K562 (cell line): ENCODE measurements at regions not wholly inside any gene's neighbourhood (a gene's known extent, or its start where the extent isn't known, plus 50 kb on each side); places are given as distances from the start of the nearest gene placed in this dataset.

Experiments
- ATAC-seq: fragments of 200-7000 bp; cut with Tn5 transposase; 3 replicates; pipeline ENCODE4 v1.9.1; 2020; ENCODE audit warnings: moderate library complexity
- BruUV-seq: library from RNA; stranded (reverse); fragments of 400-500 nt; replicated peaks from 2 replicates; lab custom pipeline; 2021; lab: Mats Ljungman, UMichigan
- CTCF ChIA-PET: fragments of 300-600 bp; formaldehyde crosslinking; extraction: SDS; loops from one replicate; lab custom pipeline; 2021; ENCODE audit warnings: low intra/inter-chr PET ratio; lab: Yijun Ruan, JAX
- POLR2A ChIA-PET: fragments of 300-600, 350-650 bp; sonication (Branson Sonifier 250); formaldehyde crosslinking; extraction: SDS; loops from one replicate; lab custom pipeline; 2021; ENCODE audit warnings: antibody characterized with exemption, inconsistent platforms; lab: Yijun Ruan, JAX
- DNase-seq, 4 experiments: peaks; one replicate each; pipeline versions ENCODE4 v3.0.0 to v3.0.0-alpha.2; 2011 to 2018; ENCODE audit warnings: low spot score in 3 of 4, mixed read lengths in 3 of 4; ENCODE audit errors: extremely low read depth in 1 of 4
- FAIRE-seq: peaks from 2 replicates; lab custom pipeline; 2011; peaks lifted over from hg19 to GRCh38; lab: Jason Lieb, UNC
- H2AFZ ChIP-seq: 2 replicates; pipeline ENCODE4 v1.6.0; 2011; ENCODE audit warnings: low read depth, low read length, control low read depth, inconsistent platforms
- H3K27ac ChIP-seq: fragments of 200-600 bp; 3 replicates; pipeline ENCODE4 v1.8.0; 2011; ENCODE audit warnings: low read depth, mild to moderate bottlenecking, control low read depth, inconsistent platforms, low read length, moderate library complexity, mixed read lengths; ENCODE audit errors: extremely low read depth
- H3K27me3 ChIP-seq, 2 experiments: fragments of 300-600 bp in 1 of 2; 2 replicates in 1 of 2; 3 replicates in 1 of 2; pipeline versions ENCODE4 v1.6.0 to v1.8.0; 2011; ENCODE audit warnings: inconsistent platforms in 2 of 2, low read length in 2 of 2, mild to moderate bottlenecking in 1 of 2, mixed read lengths in 1 of 2, moderate library complexity in 1 of 2; ENCODE audit not compliant: control insufficient read depth in 2 of 2, insufficient read depth in 2 of 2
- H3K36me3 ChIP-seq: fragments of 300-600 bp; 3 replicates; pipeline ENCODE4 v1.8.0; 2011; ENCODE audit warnings: mild to moderate bottlenecking, low read length, inconsistent platforms; ENCODE audit not compliant: control insufficient read depth, insufficient read depth
- H3K4me1 ChIP-seq, 2 experiments: fragments of 200-600 bp in 1 of 2; replicated peaks in 1 of 2; 2 replicates in 1 of 2; 3 replicates in 1 of 2; pipeline versions ENCODE4 v1.5.1 to v1.8.0; 2011; ENCODE audit warnings: inconsistent platforms in 2 of 2, low read length in 2 of 2, mild to moderate bottlenecking in 1 of 2, mixed read lengths in 1 of 2, moderate library complexity in 1 of 2; ENCODE audit not compliant: control insufficient read depth in 2 of 2, insufficient read depth in 2 of 2
- H3K4me2 ChIP-seq: 2 replicates; pipeline ENCODE4 v1.6.1; 2011; ENCODE audit warnings: low read length, control low read depth, inconsistent platforms, mixed read lengths; ENCODE audit not compliant: insufficient read depth
- H3K4me3 ChIP-seq: fragments of 200-600 bp; sonication (generic), shearing (Covaris generic); 2 replicates; pipeline ENCODE4 v1.5.1; 2016; ENCODE audit warnings: control low read depth, inconsistent platforms
- H3K79me2 ChIP-seq: fragments of 200-600 bp; 3 replicates; pipeline ENCODE4 v1.8.0; 2011; ENCODE audit warnings: low read length, inconsistent platforms; ENCODE audit not compliant: control insufficient read depth, insufficient read depth
- H3K9ac ChIP-seq, 2 experiments: 2 replicates each; pipeline versions ENCODE4 v1.6.0 to v1.6.1; 2011; ENCODE audit warnings: low read depth in 2 of 2, low read length in 2 of 2, control low read depth in 1 of 2, inconsistent platforms in 1 of 2, mild to moderate bottlenecking in 1 of 2, mixed read lengths in 1 of 2; ENCODE audit not compliant: insufficient read depth in 1 of 2
- H3K9me1 ChIP-seq: one replicate; pipeline ENCODE4 v1.6.0; 2011; ENCODE audit warnings: inconsistent platforms, mild to moderate bottlenecking, low read length, moderate library complexity; ENCODE audit not compliant: control insufficient read depth, insufficient read depth
- H3K9me3 ChIP-seq: replicated peaks from 2 replicates; pipeline ENCODE4 v1.5.1; 2011; ENCODE audit warnings: low read depth, low read length, inconsistent platforms; ENCODE audit not compliant: control insufficient read depth, insufficient read depth
- H4K20me1 ChIP-seq: replicated peaks from 2 replicates; pipeline ENCODE4 v1.6.1; 2011; ENCODE audit warnings: low read length, inconsistent platforms, mixed read lengths; ENCODE audit not compliant: control insufficient read depth, insufficient read depth
- C11orf30 ChIP-seq: fragments of 450-650 bp; IDR thresholded peaks from 2 replicates; pipeline ENCODE4 v1.6.1; 2016; ENCODE audit warnings: low read depth, mild to moderate bottlenecking
- ESRRA ChIP-seq: fragments of 450-650 bp; IDR thresholded peaks from 2 replicates; pipeline ENCODE4 v1.6.1; 2014; ENCODE audit warnings: low read depth, mild to moderate bottlenecking, moderate library complexity, borderline replicate concordance
- MAFG ChIP-seq: fragments of 450-650 bp; conservative IDR thresholded peaks from 2 replicates; pipeline ENCODE4 v1.6.1; 2016; ENCODE audit warnings: missing genetic modification characterization, missing compliant biosample characterization
- MXI1 ChIP-seq: IDR thresholded peaks from 2 replicates; pipeline ENCODE4 v1.6.1; 2011; ENCODE audit warnings: low read depth, mild to moderate bottlenecking, improper control_type of control experiment, low read length
- NCOA6 ChIP-seq: fragments of 450-650 bp; IDR thresholded peaks from 2 replicates; pipeline ENCODE4 v1.6.1; 2017; ENCODE audit warnings: mild to moderate bottlenecking
- NFXL1 ChIP-seq: fragments of 450-650 bp; formaldehyde crosslinking; IDR thresholded peaks from 2 replicates; pipeline ENCODE4 v1.4.0; 2021; ENCODE audit warnings: mild to moderate bottlenecking
- PHF20 ChIP-seq: fragments of 450-650 bp; IDR thresholded peaks from 2 replicates; pipeline ENCODE4 v1.6.1; 2018; ENCODE audit not compliant: partially characterized antibody
- POLR2AphosphoS5 ChIP-seq: IDR thresholded peaks from 2 replicates; pipeline ENCODE4 v1.6.1; 2011; ENCODE audit warnings: mild to moderate bottlenecking, low read depth, low read length, moderate library complexity; ENCODE audit not compliant: control insufficient read depth, insufficient read depth
- PTRF ChIP-seq: fragments of 450-650 bp; IDR thresholded peaks from 2 replicates; pipeline ENCODE4 v1.6.1; 2016; ENCODE audit warnings: mild to moderate bottlenecking, missing genetic modification characterization, missing compliant biosample characterization
- RBM22 ChIP-seq: fragments of 200-400 bp; formaldehyde crosslinking; IDR thresholded peaks from 2 replicates; pipeline ENCODE4 v1.6.1; 2018; ENCODE audit warnings: low read length, low read depth; ENCODE audit not compliant: poor library complexity, severe bottlenecking
- SMAD3 ChIP-seq: fragments of 450-650 bp; formaldehyde crosslinking; conservative IDR thresholded peaks from 2 replicates; pipeline ENCODE4 v1.4.0; 2020; ENCODE audit warnings: mild to moderate bottlenecking
- U2AF2 ChIP-seq: fragments of 200-400 bp; formaldehyde crosslinking; optimal IDR thresholded peaks from 2 replicates; pipeline ENCODE3; 2017; ENCODE audit warnings: low read depth, mild to moderate bottlenecking, low read length
- YBX1 ChIP-seq: fragments of 450-650 bp; IDR thresholded peaks from 2 replicates; pipeline ENCODE4 v1.7.1; 2016; ENCODE audit warnings: mild to moderate bottlenecking
- ZBTB8A ChIP-seq: fragments of 450-650 bp; IDR thresholded peaks from 2 replicates; pipeline ENCODE4 v1.6.1; 2018; ENCODE audit warnings: mild to moderate bottlenecking, moderate library complexity; ENCODE audit not compliant: partially characterized antibody
- ZFP36 ChIP-seq: fragments of 150-350 bp; IDR thresholded peaks from 2 replicates; pipeline ENCODE4 v1.6.1; 2018; ENCODE audit warnings: low read length, low read depth; ENCODE audit not compliant: partially characterized antibody
- ZNF584 ChIP-seq: fragments of 200-800 bp; sonication (Bioruptor generic); IDR thresholded peaks from 2 replicates; pipeline ENCODE4 v1.6.1; 2016; ENCODE audit warnings: low read depth, mild to moderate bottlenecking, missing genetic modification characterization, missing compliant biosample characterization
- ZNF77 ChIP-seq: fragments of 250-450 bp; sonication (Bioruptor Pico); IDR thresholded peaks from 2 replicates; pipeline ENCODE4 v1.5.0; 2020
- ZNF785 ChIP-seq: fragments of 250-450 bp; sonication (Bioruptor Pico); IDR thresholded peaks from 2 replicates; pipeline ENCODE4 v1.4.0; 2020; ENCODE audit warnings: mild to moderate bottlenecking
- WGBS: fragments of 100-300 bp; shearing (Covaris generic); methylation state at CpG from one replicate; pipeline ENCODE4 v1.1.6; 2016; ENCODE audit warnings: low coverage, mixed read lengths; ENCODE audit not compliant: insufficient coverage; ENCODE audit errors: missing lambda C conversion rate; 5-methylcytosine and 5-hydroxymethylcytosine counted together
- in situ Hi-C: fragments of 300-500 bp; cut with MboI; formaldehyde crosslinking; loops from 4 replicates; pipeline ENCODE4 v1.15.0; 2018; ENCODE audit warnings: inconsistent platforms, mixed read lengths
- intact Hi-C: fragments of 100-400 bp; cut with micrococcal nuclease; formaldehyde crosslinking; loops from 2 replicates; pipeline ENCODE4 v1.14.2; 2022
- TF ChIP-seq, protein P1 (sequence below): sonication (generic); formaldehyde crosslinking; IDR thresholded peaks from 2 replicates; pipeline ENCODE4 v1.8.0; 2023; ENCODE audit warnings: mild to moderate bottlenecking, missing genetic modification reagents

- CTCF ChIA-PET = no interaction called here
- in situ Hi-C loops (no loop called here), intact Hi-C loops (no loop called here)
- H3K9me3 ChIP-seq = peaks cover 3% of the 10 kb centered on the region; the same call in 1 of the 2 replicates
- no TSS peak for BruUV-seq
- TF ChIP-seq C11orf30 (peak; percentile 26; the same call in 1 of the 2 replicates), MAFG (peak; percentile 23; the same call in 1 of the 2 replicates), ZFP36 (no peak), U2AF2 (no peak)
- no peak overlapping the region for H3K4me3 ChIP-seq
- no peaks in the 10 kb centered on the region for H3K4me1 ChIP-seq
- no peak for ATAC-seq
- no peak for FAIRE-seq
- H2AFZ ChIP-seq = no peak overlapping the region
- no peaks in the 10 kb centered on the region for H3K9me1 ChIP-seq
- H3K79me2 ChIP-seq = no peaks in the 10 kb centered on the region
- no peak overlapping the region for H3K4me2 ChIP-seq
- no peak overlapping the region for H3K9ac ChIP-seq
- POLR2A ChIA-PET = no interaction called here
- H4K20me1 ChIP-seq = no peaks in the 10 kb centered on the region
- no peaks in the 10 kb centered on the region for H3K27me3 ChIP-seq
- no peaks in the 10 kb centered on the region for H3K36me3 ChIP-seq
- DNase-seq = no peak
- WGBS = 0% methylated on average over 3 of the region's 3 CpGs
- H3K27ac ChIP-seq = no peak overlapping the region
These were observed 535.0 kb upstream of the CDH18 start for GRCh38 chr5:20522905-20523482.

GRCh38 chr5:20515606-20516005 is 527.6 kb upstream of the CDH18 start:
- H3K9me1 ChIP-seq = no peaks in the 10 kb centered on the region
- no peaks in the 10 kb centered on the region; the same call in 1 of the 2 replicates for H3K9me3 ChIP-seq
- H3K4me1 ChIP-seq = no peaks in the 10 kb centered on the region
- H3K4me2 ChIP-seq = no peak overlapping the region
- no peaks in the 10 kb centered on the region for H3K36me3 ChIP-seq
- no peaks in the 10 kb centered on the region for H4K20me1 ChIP-seq
- no peaks in the 10 kb centered on the region for H3K27me3 ChIP-seq
- POLR2A ChIA-PET = no interaction called here
- CTCF ChIA-PET = no interaction called here
- BruUV-seq = no TSS peak
- intact Hi-C loops (no loop called here), in situ Hi-C loops (no loop called here)
- no peak overlapping the region for H3K27ac ChIP-seq
- no peak for ATAC-seq
- H3K79me2 ChIP-seq = no peaks in the 10 kb centered on the region
- no peak for FAIRE-seq
- WGBS = 0% methylated on average over 4 of the region's 4 CpGs
- DNase-seq = no peak
- H3K4me3 ChIP-seq = no peak overlapping the region
- no peak overlapping the region for H2AFZ ChIP-seq
- no peak overlapping the region for H3K9ac ChIP-seq
- TF ChIP-seq NCOA6 = no peak
- TF ChIP-seq, protein P1, sequence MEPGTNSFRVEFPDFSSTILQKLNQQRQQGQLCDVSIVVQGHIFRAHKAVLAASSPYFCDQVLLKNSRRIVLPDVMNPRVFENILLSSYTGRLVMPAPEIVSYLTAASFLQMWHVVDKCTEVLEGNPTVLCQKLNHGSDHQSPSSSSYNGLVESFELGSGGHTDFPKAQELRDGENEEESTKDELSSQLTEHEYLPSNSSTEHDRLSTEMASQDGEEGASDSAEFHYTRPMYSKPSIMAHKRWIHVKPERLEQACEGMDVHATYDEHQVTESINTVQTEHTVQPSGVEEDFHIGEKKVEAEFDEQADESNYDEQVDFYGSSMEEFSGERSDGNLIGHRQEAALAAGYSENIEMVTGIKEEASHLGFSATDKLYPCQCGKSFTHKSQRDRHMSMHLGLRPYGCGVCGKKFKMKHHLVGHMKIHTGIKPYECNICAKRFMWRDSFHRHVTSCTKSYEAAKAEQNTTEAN (CRISPR knock-in tag) = no peak
- TF ChIP-seq RBM22 = no peak
- no peak for TF ChIP-seq YBX1
- TF ChIP-seq ESRRA = no peak
- no peak for TF ChIP-seq ZNF584 (CRISPR knock-in tag)
- no peak for TF ChIP-seq PHF20
- TF ChIP-seq PTRF = no peak
- no peak for TF ChIP-seq MXI1
- no peak for TF ChIP-seq ZNF77 (CRISPR knock-in tag)
- TF ChIP-seq ZNF785 (CRISPR knock-in tag) = no peak
- no peak for TF ChIP-seq NFXL1 (CRISPR knock-in tag)
- TF ChIP-seq SMAD3 (CRISPR knock-in tag) = no peak
- TF ChIP-seq POLR2AphosphoS5 = no peak
- TF ChIP-seq ZBTB8A = no peak
